Caki2 (cell line): ENCODE measurements at regions not wholly inside any gene's neighbourhood (a gene's known extent, or its start where the extent isn't known, plus 50 kb on each side); places are given as distances from the start of the nearest gene placed in this dataset.
A peak's percentile ranks its signal among the peaks of the same experiment; 100 is the strongest.
"Not testable (repeated sequence)": the region's sequence is repeated elsewhere in the genome, so short reads cannot be mapped to it uniquely, and the experiment has no call there.

ENCODE experiments used
- DNase-seq: peaks from one replicate; pipeline ENCODE4 v3.0.0-alpha.2; 2015; ENCODE audit warnings: low read depth
- in situ Hi-C: cut with HindIII; loops from 2 replicates; pipeline ENCODE4 v1.10.0; 2016; ENCODE audit warnings: low sequenced_read_pairs, low pct_unique_long_range_greater_than_20kb, mixed read lengths

- DNase-seq = no peak
These were observed 50.3 kb downstream of the GASK1B start for GRCh38 chr4:158122501-158122900.

GRCh38 chr4:158121161-158121579, 51.7 kb downstream of the GASK1B start:
- in situ Hi-C loops = no loop called here
- peak; percentile 33 for DNase-seq

More at GRCh38 chr4:158122501-158122900, 50.3 kb downstream of the GASK1B start:
- in situ Hi-C loops = no loop called here

- DNase-seq = not testable (repeated sequence)
These were observed 52.1 kb downstream of the GASK1B start for GRCh38 chr4:158120645-158121151.

GRCh38 chr4:158112611-158113010, 60.2 kb downstream of the GASK1B start:
- no peak for DNase-seq
- in situ Hi-C loops = no loop called here

More at GRCh38 chr4:158120645-158121151, 52.1 kb downstream of the GASK1B start:
- in situ Hi-C loops = not testable (repeated sequence)

- in situ Hi-C loops = no loop called here
- DNase-seq = no peak
These were observed 61.6 kb downstream of the GASK1B start for GRCh38 chr4:158111241-158111640.

GRCh38 chr4:158102904-158103303, 69.9 kb downstream of the GASK1B start:
- in situ Hi-C loops = no loop called here

GRCh38 chr4:158099686-158100085, 73.1 kb downstream of the GASK1B start:
- in situ Hi-C loops = no loop called here
- no peak for DNase-seq

More at GRCh38 chr4:158102904-158103303, 69.9 kb downstream of the GASK1B start:
- no peak for DNase-seq

- in situ Hi-C loops = no loop called here
These were observed 74.0 kb downstream of the GASK1B start for GRCh38 chr4:158098802-158099201.

GRCh38 chr4:158094413-158095134, 78.3 kb downstream of the GASK1B start:
- in situ Hi-C loops = no loop called here
- peak; percentile 80 for DNase-seq

More at GRCh38 chr4:158098802-158099201, 74.0 kb downstream of the GASK1B start:
- no peak for DNase-seq

- in situ Hi-C loops = no loop called here
- DNase-seq = no peak
These were observed 82.5 kb downstream of the GASK1B start for GRCh38 chr4:158090323-158090722.

- in situ Hi-C loops = not testable (repeated sequence)
These were observed 82.9 kb downstream of the GASK1B start for GRCh38 chr4:158089897-158090296.

GRCh38 chr4:158080354-158080753, 92.5 kb downstream of the GASK1B start:
- no peak for DNase-seq
- in situ Hi-C loops = no loop called here

More at GRCh38 chr4:158089897-158090296, 82.9 kb downstream of the GASK1B start:
- DNase-seq = not testable (repeated sequence)

- DNase-seq = no peak
- in situ Hi-C loops = no loop called here
These were observed 93.2 kb downstream of the GASK1B start for GRCh38 chr4:158079661-158080060.

- no peak for DNase-seq
- in situ Hi-C loops = no loop called here
These were observed 95.0 kb downstream of the GASK1B start for GRCh38 chr4:158077835-158078234.

- DNase-seq = no peak
- in situ Hi-C loops = no loop called here
These were observed 98.0 kb downstream of the GASK1B start for GRCh38 chr4:158074851-158075250.

GRCh38 chr4:158071931-158072330, 100.9 kb downstream of the GASK1B start:
- in situ Hi-C loops = no loop called here
- no peak for DNase-seq

- DNase-seq = no peak
These were observed 104.8 kb downstream of the GASK1B start for GRCh38 chr4:158068068-158068467.

GRCh38 chr4:158067646-158068045, 105.2 kb downstream of the GASK1B start:
- in situ Hi-C loops = no loop called here
- DNase-seq = no peak

More at GRCh38 chr4:158068068-158068467, 104.8 kb downstream of the GASK1B start:
- in situ Hi-C loops = no loop called here

GRCh38 chr4:158065603-158066002, 107.2 kb downstream of the GASK1B start:
- in situ Hi-C loops = no loop called here
- no peak for DNase-seq

GRCh38 chr4:158065176-158065575, 107.6 kb downstream of the GASK1B start:
- DNase-seq = no peak
- in situ Hi-C loops = no loop called here
